Inflammatory macrophage (primary cell): ENCODE measurements at regions not wholly inside any gene's neighbourhood (a gene's known extent, or its start where the extent isn't known, plus 50 kb on each side); places are given as distances from the start of the nearest gene placed in this dataset.

Source experiments
- DNase-seq, 2 donors: peaks; one replicate each; pipeline ENCODE4 v3.0.0-alpha.2; 2020 to 2022

- DNase-seq = no peak
Observed at GRCh38 chr15:79373113-79373512, 59.0 kb upstream of the MINAR1 start.

- DNase-seq = no peak
Observed at GRCh38 chr15:79373728-79374127, 58.4 kb upstream of the MINAR1 start.

GRCh38 chr15:79376383-79376782 is 55.8 kb upstream of the MINAR1 start:
- DNase-seq = peak in 1 of 2 donors; percentile 7

GRCh38 chr15:79378394-79379109 is 53.6 kb upstream of the MINAR1 start:
- DNase-seq = peak; percentile 8 to 60

- DNase-seq = peak; percentile 67 to 72
Observed at GRCh38 chr15:79380755-79381497, 51.2 kb upstream of the MINAR1 start.

- DNase-seq = no peak
Observed at GRCh38 chr15:79381593-79381992, 50.5 kb upstream of the MINAR1 start.
